ENCODE measurements at regions not wholly inside any gene's neighbourhood (a gene's known extent, or its start where the extent isn't known, plus 50 kb on each side); places are given as distances from the start of the nearest gene placed in this dataset.

DNA sequence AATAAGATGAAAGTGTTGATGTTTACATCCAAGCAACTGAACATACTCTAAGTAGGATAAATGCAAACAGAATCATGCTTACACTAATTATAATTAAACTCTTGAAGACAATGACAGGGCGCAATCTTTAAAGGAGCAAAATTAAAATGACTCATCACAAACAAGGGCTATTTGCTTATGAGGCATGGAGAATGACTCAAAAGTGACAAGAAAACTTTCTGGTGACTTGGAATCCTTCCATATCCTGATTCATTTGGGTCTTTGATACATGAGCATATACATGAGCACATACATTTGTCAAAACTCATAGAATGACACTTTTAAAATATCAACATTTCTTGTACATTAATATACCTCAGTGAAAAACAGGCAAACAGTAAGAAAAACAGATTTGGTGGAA lies 1632.3 kb downstream of the KCNT2 start:
- Histone ChIP-seq H3K27me3 (replicated peaks in 1 of 2; ENCODE audit: control insufficient read depth in 2 of 2, extremely low read depth in 1 of 2, insufficient read depth in 2 of 2, low read length in 1 of 2) (no peaks in the 10 kb centered on the region), H3K4me3 (ENCODE audit: control insufficient read depth in 1 of 2, extremely low read depth in 1 of 2, low read length in 1 of 2) (no peak overlapping the region), H3K9me3 (no peaks in the 10 kb centered on the region), H3K4me1 (ENCODE audit: control insufficient read depth in 1 of 2, extremely low read depth in 1 of 2, insufficient read depth in 2 of 2, low read length in 2 of 2) (no peaks in the 10 kb centered on the region), H3K27ac (ENCODE audit: low read length) (no peak overlapping the region), H3K36me3 (ENCODE audit: control insufficient read depth in 2 of 2, extremely low read depth in 1 of 2, insufficient read depth in 1 of 2, low read length in 1 of 2) (no peaks in the 10 kb centered on the region)
- no peaks in the 10 kb centered on the region for H3K36me3 Mint-ChIP-seq
- no peaks in the 10 kb centered on the region for H3K4me1 Mint-ChIP-seq
- ChIA-PET CTCF (no interaction called here), POLR2A (no interaction called here)
- WGBS (ENCODE audit: insufficient coverage): no CpG with 5 or more reads among the region's 1 CpG
- DNase-seq (no peak), ATAC-seq (replicated peaks in 1 of 4) (no peak)
- no peak overlapping the region for H3K4me3 Mint-ChIP-seq
- no peak overlapping the region for H3K27ac Mint-ChIP-seq
- H3K9me3 Mint-ChIP-seq: peaks cover 0 to 11% (median 4%) of the 10 kb centered on the region in 3 donors
- H3K27me3 Mint-ChIP-seq: no peaks in the 10 kb centered on the region

DNA sequence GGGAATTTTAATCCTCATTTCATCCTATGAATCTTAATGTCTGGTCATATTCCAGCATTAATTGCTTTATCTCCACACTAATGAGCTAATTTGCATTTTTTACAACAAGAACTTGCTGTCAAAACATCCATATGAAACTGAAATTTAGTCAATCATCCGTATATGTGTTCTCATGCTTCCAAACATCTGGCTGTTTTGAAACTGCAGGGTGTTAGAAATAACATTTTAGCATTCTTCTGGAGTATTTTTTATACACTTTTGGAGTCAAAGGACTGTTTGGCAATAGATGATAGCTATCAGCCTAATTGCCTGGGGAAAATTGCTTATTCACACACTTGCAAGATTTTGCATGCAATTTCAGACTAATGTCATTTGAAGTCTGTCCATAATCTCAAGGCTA lies 1639.3 kb downstream of the KCNT2 start:
- no peaks in the 10 kb centered on the region for H3K9me3 ChIP-seq
- H3K4me3 Mint-ChIP-seq: no peak overlapping the region
- no peaks in the 10 kb centered on the region for H3K4me1 ChIP-seq (ENCODE audit: control insufficient read depth in 1 of 2, extremely low read depth in 1 of 2, insufficient read depth in 2 of 2, low read length in 2 of 2)
- H3K27me3 Mint-ChIP-seq: no peaks in the 10 kb centered on the region
- no peak overlapping the region for H3K27ac Mint-ChIP-seq
- WGBS (ENCODE audit: insufficient coverage): no CpG with 5 or more reads among the region's 1 CpG
- ATAC-seq (replicated peaks in 1 of 4) (no peak), DNase-seq (no peak)
- H3K36me3 ChIP-seq (ENCODE audit: control insufficient read depth in 2 of 2, extremely low read depth in 1 of 2, insufficient read depth in 1 of 2, low read length in 1 of 2): no peaks in the 10 kb centered on the region
- no peaks in the 10 kb centered on the region for H3K27me3 ChIP-seq (replicated peaks in 1 of 2; ENCODE audit: control insufficient read depth in 2 of 2, extremely low read depth in 1 of 2, insufficient read depth in 2 of 2, low read length in 1 of 2)
- peaks cover 0 to 7% (median 0%) of the 10 kb centered on the region in 3 donors for H3K9me3 Mint-ChIP-seq
- no peaks in the 10 kb centered on the region for H3K36me3 Mint-ChIP-seq
- H3K27ac ChIP-seq (ENCODE audit: low read length): no peak overlapping the region
- H3K4me3 ChIP-seq (ENCODE audit: control insufficient read depth in 1 of 2, extremely low read depth in 1 of 2, low read length in 1 of 2): no peak overlapping the region
- POLR2A ChIA-PET: no interaction called here
- no peaks in the 10 kb centered on the region for H3K4me1 Mint-ChIP-seq
- CTCF ChIA-PET: no interaction called here

DNA sequence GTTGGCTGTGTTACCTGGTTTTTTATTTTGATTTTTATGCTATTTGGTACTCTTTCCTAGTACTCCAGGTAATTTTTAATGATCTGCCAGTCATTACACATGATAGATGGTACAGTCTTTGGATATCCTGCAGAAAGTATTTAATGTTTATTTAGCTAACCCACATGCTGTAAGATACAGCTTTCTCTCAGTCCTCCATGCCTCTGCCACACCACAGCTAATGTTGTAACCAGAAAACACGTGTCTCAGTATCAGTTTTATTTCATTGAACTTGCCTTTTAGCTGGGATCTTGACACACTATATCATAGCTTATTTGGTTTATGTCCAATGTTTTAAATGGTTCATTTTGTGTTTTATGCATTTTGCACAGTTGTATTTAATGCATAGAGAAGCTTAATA lies 1648.4 kb downstream of the KCNT2 start:
- Mint-ChIP-seq H3K9me3 (no peaks in the 10 kb centered on the region), H3K4me1 (no peaks in the 10 kb centered on the region), H3K4me3 (no peak overlapping the region), H3K36me3 (no peaks in the 10 kb centered on the region), H3K27ac (no peak overlapping the region), H3K27me3 (no peaks in the 10 kb centered on the region)
- Histone ChIP-seq H3K27me3 (replicated peaks in 1 of 2; ENCODE audit: control insufficient read depth in 2 of 2, extremely low read depth in 1 of 2, insufficient read depth in 2 of 2, low read length in 1 of 2) (no peaks in the 10 kb centered on the region), H3K27ac (ENCODE audit: low read length) (no peak overlapping the region), H3K36me3 (ENCODE audit: control insufficient read depth in 2 of 2, extremely low read depth in 1 of 2, insufficient read depth in 1 of 2, low read length in 1 of 2) (no peaks in the 10 kb centered on the region), H3K9me3 (no peaks in the 10 kb centered on the region), H3K4me1 (ENCODE audit: control insufficient read depth in 1 of 2, extremely low read depth in 1 of 2, insufficient read depth in 2 of 2, low read length in 2 of 2) (no peaks in the 10 kb centered on the region), H3K4me3 (ENCODE audit: control insufficient read depth in 1 of 2, extremely low read depth in 1 of 2, low read length in 1 of 2) (no peak overlapping the region)
- ChIA-PET POLR2A (no interaction called here), CTCF (no interaction called here)
- ATAC-seq (replicated peaks in 1 of 4): no peak
- no CpG with 5 or more reads among the region's 1 CpG for WGBS (ENCODE audit: insufficient coverage)
- DNase-seq: no peak

DNA sequence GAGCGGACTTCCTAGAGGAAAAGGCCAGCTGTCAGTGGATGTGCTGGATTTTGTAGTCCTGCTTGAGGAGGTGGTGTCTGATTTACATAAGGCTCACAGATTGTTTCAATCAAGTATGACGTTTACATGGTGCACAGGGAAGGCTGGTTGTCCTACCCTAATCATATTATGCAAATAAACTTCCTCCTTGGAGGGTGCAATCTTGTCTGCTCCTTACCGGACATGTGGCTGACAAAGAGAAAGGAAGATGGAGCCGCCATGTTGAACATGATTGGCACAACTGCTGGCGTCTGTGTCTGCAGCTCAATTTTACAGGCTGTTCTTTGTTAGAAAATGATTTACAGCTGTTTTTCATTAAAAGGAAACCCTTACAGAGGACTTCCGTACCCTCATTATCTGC lies 1656.1 kb downstream of the KCNT2 start:
- H3K27me3 ChIP-seq (replicated peaks in 1 of 2; ENCODE audit: control insufficient read depth in 2 of 2, extremely low read depth in 1 of 2, insufficient read depth in 2 of 2, low read length in 1 of 2): no peaks in the 10 kb centered on the region
- DNase-seq (no peak), ATAC-seq (replicated peaks in 1 of 4) (no peak)
- H3K9me3 ChIP-seq: no peaks in the 10 kb centered on the region
- Mint-ChIP-seq H3K4me1 (no peaks in the 10 kb centered on the region), H3K9me3 (peaks cover 0 to 5% (median 4%) of the 10 kb centered on the region in 3 donors), H3K27me3 (no peaks in the 10 kb centered on the region), H3K4me3 (no peak overlapping the region), H3K27ac (no peak overlapping the region), H3K36me3 (no peaks in the 10 kb centered on the region)
- no peaks in the 10 kb centered on the region for H3K4me1 ChIP-seq (ENCODE audit: control insufficient read depth in 1 of 2, extremely low read depth in 1 of 2, insufficient read depth in 2 of 2, low read length in 2 of 2)
- no peak overlapping the region for H3K4me3 ChIP-seq (ENCODE audit: control insufficient read depth in 1 of 2, extremely low read depth in 1 of 2, low read length in 1 of 2)
- WGBS (ENCODE audit: insufficient coverage): 83% methylated on average over 3 of the region's 6 CpGs
- ChIA-PET CTCF (no interaction called here), POLR2A (no interaction called here)
- H3K36me3 ChIP-seq (ENCODE audit: control insufficient read depth in 2 of 2, extremely low read depth in 1 of 2, insufficient read depth in 1 of 2, low read length in 1 of 2): no peaks in the 10 kb centered on the region
- H3K27ac ChIP-seq (ENCODE audit: low read length): no peak overlapping the region

DNA sequence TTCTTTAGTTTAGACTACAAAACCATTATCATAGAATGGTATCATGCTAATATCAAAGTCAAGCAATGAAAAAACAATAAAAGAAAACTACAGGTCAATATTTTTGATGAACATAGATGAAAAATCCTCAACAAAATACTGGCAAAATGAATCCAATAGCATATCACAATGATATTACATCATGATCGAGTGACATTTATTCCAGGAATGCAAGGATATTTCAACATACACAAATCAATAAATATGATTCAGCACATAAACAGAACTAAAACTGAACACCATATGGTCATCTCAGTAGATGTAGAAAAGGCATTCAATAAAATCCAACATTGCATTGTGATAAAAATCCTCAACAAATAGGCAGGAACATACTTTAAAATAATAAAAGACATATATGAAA lies 1657.7 kb downstream of the KCNT2 start:
- Mint-ChIP-seq H3K27me3 (no peaks in the 10 kb centered on the region), H3K4me1 (no peaks in the 10 kb centered on the region), H3K36me3 (no peaks in the 10 kb centered on the region), H3K4me3 (no peak overlapping the region), H3K9me3 (peaks cover 0 to 5% (median 4%) of the 10 kb centered on the region in 3 donors), H3K27ac (no peak overlapping the region)
- no CpG with 5 or more reads among the region's 1 CpG for WGBS (ENCODE audit: insufficient coverage)
- DNase-seq: no peak
- H3K4me3 ChIP-seq (ENCODE audit: control insufficient read depth in 1 of 2, extremely low read depth in 1 of 2, low read length in 1 of 2): no peak overlapping the region
- CTCF ChIA-PET: no interaction called here
- no peaks in the 10 kb centered on the region for H3K27me3 ChIP-seq (replicated peaks in 1 of 2; ENCODE audit: control insufficient read depth in 2 of 2, extremely low read depth in 1 of 2, insufficient read depth in 2 of 2, low read length in 1 of 2)
- ATAC-seq (replicated peaks in 1 of 4): no peak
- H3K36me3 ChIP-seq (ENCODE audit: control insufficient read depth in 2 of 2, extremely low read depth in 1 of 2, insufficient read depth in 1 of 2, low read length in 1 of 2): no peaks in the 10 kb centered on the region
- H3K4me1 ChIP-seq (ENCODE audit: control insufficient read depth in 1 of 2, extremely low read depth in 1 of 2, insufficient read depth in 2 of 2, low read length in 2 of 2): no peaks in the 10 kb centered on the region
- H3K27ac ChIP-seq (ENCODE audit: low read length): no peak overlapping the region
- POLR2A ChIA-PET: no interaction called here
- H3K9me3 ChIP-seq: no peaks in the 10 kb centered on the region

DNA sequence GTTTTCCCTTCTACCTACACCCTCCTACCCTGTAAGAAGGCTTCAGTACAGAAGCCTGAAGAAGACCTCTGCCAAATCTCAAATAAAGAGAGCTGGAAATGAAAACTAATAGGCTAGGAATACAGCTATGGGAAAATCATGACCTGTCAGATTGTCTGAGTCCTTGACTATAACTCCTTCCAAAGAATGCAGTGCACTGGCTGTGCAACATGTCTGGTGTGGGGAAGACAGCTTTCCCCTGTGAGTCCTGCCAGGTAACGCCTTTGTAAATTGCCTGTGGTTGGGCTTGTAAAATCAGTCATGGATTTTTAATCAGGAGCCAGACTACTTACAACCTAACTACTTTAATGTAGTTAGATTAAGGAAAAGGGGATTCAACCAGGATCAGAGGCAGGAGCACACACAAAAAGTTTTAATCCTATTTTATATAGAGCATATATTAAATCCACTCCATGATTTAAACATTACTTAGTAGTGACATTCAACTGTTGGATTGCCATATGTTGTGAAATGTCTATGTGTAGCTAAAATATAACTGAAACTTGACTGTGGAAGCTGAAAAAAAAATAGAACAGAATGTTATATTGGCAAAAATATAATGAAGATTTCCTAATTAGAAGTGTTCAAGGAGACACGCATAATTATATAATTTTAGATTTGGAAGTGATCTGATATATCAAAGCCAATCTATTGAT lies 1667.8 kb downstream of the KCNT2 start:
- ATAC-seq (replicated peaks in 1 of 4): no peak
- no CpG with 5 or more reads among the region's 2 CpGs for WGBS (ENCODE audit: insufficient coverage)
- no peak for DNase-seq
- Mint-ChIP-seq H3K27me3 (no peaks in the 10 kb centered on the region), H3K4me3 (no peak overlapping the region), H3K27ac (no peak overlapping the region), H3K9me3 (peaks cover 0 to 4% (median 0%) of the 10 kb centered on the region in 3 donors), H3K4me1 (no peaks in the 10 kb centered on the region), H3K36me3 (no peaks in the 10 kb centered on the region)
- H3K4me1 ChIP-seq (ENCODE audit: control insufficient read depth in 1 of 2, extremely low read depth in 1 of 2, insufficient read depth in 2 of 2, low read length in 2 of 2): no peaks in the 10 kb centered on the region
- POLR2A ChIA-PET: interaction anchor here in 1 of 2 donors (0.7 kb wide), 1 partner anchor 16 kb away, joined by 6 read pairs; no protein-coding TSS in a partner anchor
- no peaks in the 10 kb centered on the region for H3K9me3 ChIP-seq
- CTCF ChIA-PET: no interaction called here
- no peak overlapping the region for H3K27ac ChIP-seq (ENCODE audit: low read length)
- H3K36me3 ChIP-seq (ENCODE audit: control insufficient read depth in 2 of 2, extremely low read depth in 1 of 2, insufficient read depth in 1 of 2, low read length in 1 of 2): no peaks in the 10 kb centered on the region
- H3K27me3 ChIP-seq (replicated peaks in 1 of 2; ENCODE audit: control insufficient read depth in 2 of 2, extremely low read depth in 1 of 2, insufficient read depth in 2 of 2, low read length in 1 of 2): peaks cover 0 to 3% of the 10 kb centered on the region in 2 experiments
- H3K4me3 ChIP-seq (ENCODE audit: control insufficient read depth in 1 of 2, extremely low read depth in 1 of 2, low read length in 1 of 2): no peak overlapping the region

DNA sequence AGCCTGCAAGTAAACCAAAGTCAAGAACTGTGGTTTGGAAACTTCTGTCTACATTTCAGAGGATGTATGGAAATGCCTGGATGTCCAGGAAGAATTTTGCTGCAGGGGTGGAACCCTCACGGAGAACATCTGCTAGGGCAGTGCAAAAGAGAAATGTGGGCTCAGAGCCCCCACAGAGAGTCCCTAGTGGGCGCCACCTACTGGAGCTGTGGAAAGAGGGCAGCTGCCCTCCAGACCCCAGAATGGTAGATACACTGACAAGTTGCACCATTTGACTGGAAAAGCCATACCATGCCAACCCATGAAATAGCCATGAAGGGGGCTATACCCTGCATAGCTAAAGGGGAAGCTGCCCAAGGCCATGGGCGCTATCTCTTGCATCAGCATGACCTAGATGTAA lies 1672.4 kb downstream of the KCNT2 start:
- DNase-seq (no peak), ATAC-seq (replicated peaks in 1 of 4) (no peak)
- H3K36me3 Mint-ChIP-seq: no peaks in the 10 kb centered on the region
- Histone ChIP-seq H3K27ac (ENCODE audit: low read length) (no peak overlapping the region), H3K4me1 (ENCODE audit: control insufficient read depth in 1 of 2, extremely low read depth in 1 of 2, insufficient read depth in 2 of 2, low read length in 2 of 2) (no peaks in the 10 kb centered on the region), H3K4me3 (ENCODE audit: control insufficient read depth in 1 of 2, extremely low read depth in 1 of 2, low read length in 1 of 2) (no peak overlapping the region), H3K27me3 (replicated peaks in 1 of 2; ENCODE audit: control insufficient read depth in 2 of 2, extremely low read depth in 1 of 2, insufficient read depth in 2 of 2, low read length in 1 of 2) (peaks cover 0 to 3% of the 10 kb centered on the region in 2 experiments), H3K36me3 (ENCODE audit: control insufficient read depth in 2 of 2, extremely low read depth in 1 of 2, insufficient read depth in 1 of 2, low read length in 1 of 2) (no peaks in the 10 kb centered on the region), H3K9me3 (no peaks in the 10 kb centered on the region)
- H3K27me3 Mint-ChIP-seq: no peaks in the 10 kb centered on the region
- POLR2A ChIA-PET: no interaction called here
- peaks cover 0 to 5% (median 0%) of the 10 kb centered on the region in 3 donors for H3K9me3 Mint-ChIP-seq
- H3K4me3 Mint-ChIP-seq: no peak overlapping the region
- no peak overlapping the region for H3K27ac Mint-ChIP-seq
- 51% methylated on average over 3 of the region's 3 CpGs for WGBS (ENCODE audit: insufficient coverage)
- CTCF ChIA-PET: interaction anchor here in 1 of 2 donors (0.6 kb wide), 2 partner anchors 99 to 246 kb away, joined by 4 to 6 read pairs; no protein-coding TSS in a partner anchor
- no peaks in the 10 kb centered on the region for H3K4me1 Mint-ChIP-seq

Data from T-cell (primary cell).